Astrocyte of the hippocampus (primary cell): ENCODE measurements at regions not wholly inside any gene's neighbourhood (a gene's known extent, or its start where the extent isn't known, plus 50 kb on each side); places are given as distances from the start of the nearest gene placed in this dataset.
A peak's percentile ranks its signal among the peaks of the same experiment; 100 is the strongest.
"Not testable (repeated sequence)": the region's sequence is repeated elsewhere in the genome, so short reads cannot be mapped to it uniquely, and the experiment has no call there.

Experiments used
- DNase-seq: peaks from one replicate; pipeline ENCODE4 v3.0.0; 2011; ENCODE audit warnings: low read depth, low spot score

DNA sequence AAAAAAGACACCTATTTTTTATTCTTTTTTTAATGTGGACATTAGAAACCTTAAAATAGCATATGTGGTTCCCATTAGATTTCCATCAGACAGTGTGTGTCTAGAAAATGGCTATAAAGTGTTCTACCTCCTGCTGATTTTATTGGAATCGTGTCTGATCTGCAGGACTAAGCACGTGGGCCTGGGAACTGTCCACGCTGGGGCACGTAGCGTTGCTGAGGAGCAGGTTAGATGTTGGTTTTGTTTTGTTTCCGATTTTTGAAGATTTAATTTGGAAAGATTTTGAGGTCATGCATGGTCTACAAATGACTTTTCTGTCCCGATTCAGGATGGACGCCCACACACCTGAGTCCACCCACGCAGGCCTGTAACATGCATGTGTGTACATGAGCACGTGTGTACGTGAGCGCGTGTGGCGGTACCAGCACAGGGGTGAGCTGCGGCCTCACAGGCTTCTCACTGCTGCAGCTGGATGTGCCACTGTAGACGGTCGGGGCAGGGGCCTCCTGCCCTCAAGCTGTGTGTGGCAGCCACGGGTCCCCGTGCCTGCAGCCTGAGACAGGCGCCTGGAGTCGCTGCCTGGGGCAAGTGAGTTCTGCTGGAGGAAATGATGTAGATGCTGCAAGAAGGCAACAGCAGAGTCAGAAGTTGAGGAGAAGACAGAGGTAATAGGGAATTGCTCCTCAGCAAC lies 99.7 kb upstream of the CTDP1 start:
- DNase-seq: no peak

DNA sequence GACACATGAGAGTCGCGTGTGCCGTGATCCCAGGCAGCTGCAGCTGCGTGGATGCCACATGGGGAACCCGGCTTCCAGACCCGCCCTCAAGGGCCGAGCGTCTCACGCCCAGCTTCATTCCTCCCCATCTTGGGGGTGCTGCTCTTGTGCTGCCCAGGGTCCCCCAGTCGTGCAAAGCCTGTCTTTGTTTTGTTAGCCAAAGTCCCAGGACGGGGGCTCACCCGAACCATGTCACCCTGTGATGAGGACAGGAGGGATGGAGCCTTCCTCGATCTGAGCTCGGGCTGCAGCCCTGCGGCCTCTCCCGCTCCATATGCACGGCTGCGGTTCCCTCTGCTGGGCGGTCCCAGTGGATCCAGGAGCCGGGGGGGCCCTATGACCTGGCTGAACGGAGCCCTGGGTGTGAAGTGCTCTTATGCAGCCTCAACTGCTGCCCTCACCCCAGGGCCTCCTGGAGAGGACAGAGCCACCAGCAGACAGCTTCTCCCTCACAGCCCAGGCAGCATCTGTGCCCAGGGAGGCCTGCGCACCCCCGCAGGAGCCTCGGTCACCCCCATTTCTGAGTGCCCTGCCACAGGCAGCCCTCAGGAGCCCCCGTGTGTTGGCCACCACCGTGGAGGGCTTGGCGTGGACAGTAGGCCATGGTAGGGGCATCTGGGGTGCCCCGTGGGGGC lies 99.0 kb upstream of the CTDP1 start:
- no peak for DNase-seq

DNA sequence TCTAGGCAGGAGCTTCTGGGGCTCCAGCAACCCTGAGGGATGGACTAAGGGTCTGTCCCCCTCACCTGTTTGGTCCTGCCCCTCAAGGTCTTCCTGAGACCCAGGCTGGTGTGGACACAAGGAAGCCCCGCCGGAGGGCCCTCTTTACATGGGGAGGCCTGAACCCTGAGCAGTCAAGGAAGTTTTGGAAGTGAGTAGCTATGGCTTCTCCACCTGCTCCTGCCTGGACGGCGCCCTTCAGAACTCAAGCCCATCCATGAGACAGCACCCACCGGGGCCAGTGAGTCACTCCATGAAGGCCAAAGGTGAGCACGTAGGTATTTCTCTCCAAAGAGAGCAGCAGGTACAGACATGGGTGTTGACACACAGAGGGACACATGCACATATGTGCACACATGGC lies 98.2 kb upstream of the CTDP1 start:
- DNase-seq: no peak

DNA sequence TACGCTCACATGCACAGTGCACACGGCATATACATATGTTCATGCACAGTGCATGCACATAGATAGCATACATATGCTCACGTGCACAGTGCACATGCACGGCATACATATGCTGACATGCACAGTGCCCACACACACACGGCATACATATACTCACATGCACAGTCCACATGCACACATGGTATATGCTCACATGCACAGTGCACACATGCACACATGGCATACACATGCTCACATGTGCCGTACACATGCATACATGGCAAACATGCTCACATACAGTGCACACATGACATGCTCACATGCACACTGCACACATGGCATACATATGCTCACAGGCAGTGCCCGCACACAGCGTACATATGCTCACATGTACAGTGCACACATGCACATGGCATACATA lies 97.7 kb upstream of the CTDP1 start:
- DNase-seq: no peak

DNA sequence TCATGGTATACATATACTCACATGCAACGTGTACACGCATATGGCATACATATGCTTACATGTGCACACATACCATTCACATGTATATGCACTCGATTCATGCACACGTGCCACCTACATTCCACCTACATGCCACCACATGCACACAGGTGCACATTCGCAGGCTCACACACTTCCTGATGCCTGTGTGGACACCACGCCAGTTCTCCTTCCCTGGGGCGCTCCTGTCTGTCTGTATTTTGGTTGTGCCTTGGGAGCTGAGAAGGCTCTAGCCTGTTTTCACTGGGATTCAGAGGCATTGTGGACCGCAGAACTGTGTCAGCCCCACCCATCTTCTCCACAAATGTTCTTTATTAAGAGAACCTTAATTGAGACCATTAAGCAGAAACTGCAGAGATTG lies 96.6 kb upstream of the CTDP1 start:
- no peak for DNase-seq

DNA sequence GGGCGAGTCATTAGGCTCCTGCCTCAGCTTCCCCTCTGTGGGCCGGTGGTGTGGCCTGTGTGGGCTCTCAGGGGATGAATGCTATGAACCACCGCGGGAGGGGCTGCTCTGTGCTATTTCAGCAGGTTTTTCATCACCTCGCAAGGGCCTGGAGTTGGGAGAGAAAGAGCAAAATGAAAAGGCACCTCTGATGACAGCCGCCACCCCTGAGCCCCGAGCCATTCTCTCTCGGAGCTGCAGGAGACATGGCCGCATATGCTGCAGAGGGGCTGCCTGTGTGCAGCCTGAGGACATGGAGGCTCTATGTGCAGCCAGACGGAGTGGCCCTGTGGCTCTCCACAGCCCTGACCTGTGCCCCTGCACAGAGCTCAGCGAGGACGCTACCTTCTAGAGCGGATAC lies 96.2 kb upstream of the CTDP1 start:
- DNase-seq: no peak

DNA sequence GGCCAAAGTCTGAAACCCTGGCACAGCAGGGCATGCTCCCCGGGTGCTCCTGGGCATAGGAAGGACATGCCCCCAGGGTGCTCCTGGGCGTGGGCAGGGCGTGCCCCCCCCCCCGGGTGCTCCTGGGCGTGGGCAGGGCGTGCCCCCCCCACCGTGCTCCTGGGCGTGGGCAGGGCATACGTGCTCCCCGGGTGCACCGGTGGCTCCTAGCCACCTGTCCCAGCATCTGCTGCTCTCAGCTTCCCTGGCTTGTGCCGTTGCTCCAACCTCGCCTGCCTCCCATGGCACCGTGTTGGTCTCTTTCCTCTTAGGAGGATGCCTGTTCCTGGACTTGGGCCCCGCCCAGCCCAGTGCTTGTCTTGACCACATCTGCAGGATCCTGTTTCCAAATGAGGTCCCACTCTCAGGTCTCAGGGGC lies 95.6 kb upstream of the CTDP1 start:
- no peak for DNase-seq

DNA sequence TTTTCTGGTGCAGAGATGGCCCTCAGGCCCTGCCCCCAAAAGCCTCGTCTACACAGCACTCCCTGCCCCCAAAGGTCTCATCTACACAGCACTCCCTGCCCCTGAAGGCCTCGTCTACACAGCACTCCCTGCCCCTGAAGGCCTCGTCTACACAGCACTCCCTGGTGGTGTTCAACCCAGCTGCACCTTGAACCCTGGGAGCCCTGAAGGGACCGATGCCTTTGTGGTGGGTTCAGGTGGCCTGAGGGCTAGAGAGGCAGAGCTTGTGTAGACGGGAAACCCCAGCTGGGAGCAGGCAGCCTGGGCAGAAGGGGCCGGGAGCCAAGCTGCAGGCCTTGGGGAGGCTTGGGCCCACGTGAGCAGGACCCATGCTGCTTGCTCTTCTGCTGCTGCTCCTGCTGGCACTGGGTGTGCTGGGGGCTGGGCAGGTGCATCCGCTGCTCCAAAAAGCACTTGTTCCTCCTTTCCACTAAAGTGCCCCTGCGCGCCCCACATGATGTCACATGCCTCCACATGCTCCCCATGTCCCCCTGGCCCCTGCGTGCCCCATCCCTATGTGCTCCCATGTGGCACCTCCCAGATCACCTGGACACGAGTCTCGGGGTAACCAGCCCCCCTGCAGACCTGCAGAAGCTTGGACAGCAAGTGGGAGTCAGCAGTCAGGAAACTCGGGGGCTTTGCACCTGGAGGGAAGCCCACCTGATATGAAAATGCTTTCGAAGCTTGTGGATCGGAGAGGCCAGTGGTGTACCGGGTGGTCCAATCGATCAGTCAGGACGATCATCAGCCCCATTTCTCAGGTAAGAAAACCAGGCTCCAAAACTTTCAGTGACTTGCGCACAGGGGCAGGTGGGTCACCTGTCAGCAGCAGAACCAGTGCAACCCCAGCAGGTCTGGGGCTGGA lies 94.9 kb upstream of the CTDP1 start:
- no peak for DNase-seq

DNA sequence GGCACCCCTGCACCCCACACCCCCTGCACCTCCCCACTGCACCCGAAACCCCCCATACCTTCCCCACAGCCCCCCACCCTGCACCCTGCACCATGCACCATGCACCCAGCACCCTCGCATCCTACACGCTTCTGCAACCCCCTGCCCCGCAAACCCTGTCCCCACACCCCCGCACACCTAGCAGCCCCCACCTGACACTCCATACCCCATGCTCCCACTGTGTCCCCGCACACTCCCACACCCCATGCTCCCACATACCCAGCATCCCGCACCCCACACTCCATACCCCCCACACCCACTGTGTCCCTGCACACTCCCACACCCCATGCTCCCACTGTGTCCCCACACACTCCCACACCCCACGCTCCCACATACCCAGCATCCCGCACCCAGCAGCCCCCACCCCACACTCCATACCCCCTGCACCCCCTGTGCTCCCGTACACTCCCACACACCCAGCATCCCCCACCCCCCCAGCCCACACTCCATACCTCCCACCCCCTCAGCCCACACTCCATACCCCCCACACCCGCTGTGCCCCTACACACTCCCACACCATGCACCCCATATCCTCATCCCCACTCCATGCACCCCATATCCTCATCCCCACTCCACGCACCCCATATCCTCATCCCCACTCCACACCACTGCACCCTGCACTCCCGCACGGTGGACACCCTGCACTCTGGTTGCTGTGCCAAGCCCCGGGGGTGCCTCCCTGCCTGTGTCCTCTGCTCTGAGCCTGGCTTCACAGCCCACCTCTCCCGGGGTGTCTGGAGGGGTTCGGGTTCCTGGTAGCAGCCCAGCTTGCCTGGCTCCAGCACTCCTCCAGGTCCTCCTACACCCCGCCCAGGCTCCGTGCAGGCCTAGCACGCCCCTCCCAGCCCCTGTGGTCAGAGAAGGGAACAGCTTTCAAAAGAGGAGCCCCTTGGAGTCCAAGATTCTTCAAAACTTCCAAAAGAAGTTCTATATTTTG lies 93.9 kb upstream of the CTDP1 start:
- no peak for DNase-seq

DNA sequence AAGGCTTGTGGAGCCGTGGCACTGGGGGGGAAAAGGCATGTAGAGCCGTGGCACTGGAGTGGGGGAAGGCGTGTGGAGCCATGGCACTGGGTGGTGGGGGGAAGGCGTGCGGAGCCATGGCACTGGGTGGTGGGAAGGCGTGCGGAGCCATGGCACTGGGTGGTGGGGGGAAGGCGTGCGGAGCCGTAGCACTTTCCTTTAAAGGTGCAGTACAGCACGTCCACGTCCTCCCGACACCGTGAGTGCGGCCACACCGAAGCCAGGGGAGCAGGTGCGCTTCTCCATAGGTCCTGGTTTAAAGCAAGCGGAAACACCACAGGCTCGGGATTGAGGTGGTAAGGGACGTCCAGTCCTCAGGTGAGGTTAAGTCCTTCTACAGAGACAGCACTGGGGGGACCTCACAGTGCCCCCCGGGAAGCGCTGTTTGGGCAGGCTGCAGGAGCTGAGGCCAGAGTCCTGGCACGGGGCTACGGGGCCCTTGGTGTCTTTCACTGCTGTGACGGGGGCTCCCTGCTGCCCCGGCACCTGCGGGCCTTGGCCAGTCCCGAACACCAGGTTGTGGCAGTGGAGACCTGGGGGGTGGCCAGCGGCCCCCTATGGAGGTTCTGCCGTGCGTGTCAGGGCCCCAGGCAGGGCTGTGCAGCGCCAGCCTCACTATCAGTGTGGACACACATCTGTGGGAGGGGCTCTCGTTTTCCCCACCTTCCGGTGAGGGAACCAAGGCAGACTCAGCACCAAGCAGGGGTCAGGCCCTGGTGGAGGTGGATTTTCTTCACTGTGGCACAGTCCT lies 93.0 kb upstream of the CTDP1 start:
- no peak for DNase-seq

DNA sequence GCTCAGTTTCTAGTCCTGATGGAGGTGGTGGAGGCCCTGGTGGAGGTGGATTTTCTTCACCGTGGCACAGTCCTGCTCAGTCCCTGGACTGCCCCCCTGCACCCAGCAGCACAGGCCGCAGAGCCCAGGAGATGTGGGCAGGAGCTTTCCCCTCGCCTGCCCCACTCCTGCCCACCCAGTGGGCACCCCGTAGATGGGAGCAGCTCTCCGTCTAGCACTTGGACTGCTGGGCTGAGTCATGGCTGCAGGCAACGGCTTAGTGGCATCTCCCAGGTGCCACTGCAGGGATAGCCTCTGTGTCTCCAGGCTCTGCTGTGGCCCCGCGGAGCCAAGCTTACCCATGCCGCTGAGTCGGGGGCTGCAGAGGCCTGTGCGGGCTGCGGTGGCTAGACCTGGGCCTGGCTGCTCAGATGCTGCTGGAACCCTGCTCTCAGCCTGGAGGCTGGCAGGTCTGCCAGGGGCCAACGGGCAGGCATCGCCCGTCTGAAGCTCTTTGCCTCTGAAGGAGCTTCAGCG lies 92.3 kb upstream of the CTDP1 start:
- no peak for DNase-seq

DNA sequence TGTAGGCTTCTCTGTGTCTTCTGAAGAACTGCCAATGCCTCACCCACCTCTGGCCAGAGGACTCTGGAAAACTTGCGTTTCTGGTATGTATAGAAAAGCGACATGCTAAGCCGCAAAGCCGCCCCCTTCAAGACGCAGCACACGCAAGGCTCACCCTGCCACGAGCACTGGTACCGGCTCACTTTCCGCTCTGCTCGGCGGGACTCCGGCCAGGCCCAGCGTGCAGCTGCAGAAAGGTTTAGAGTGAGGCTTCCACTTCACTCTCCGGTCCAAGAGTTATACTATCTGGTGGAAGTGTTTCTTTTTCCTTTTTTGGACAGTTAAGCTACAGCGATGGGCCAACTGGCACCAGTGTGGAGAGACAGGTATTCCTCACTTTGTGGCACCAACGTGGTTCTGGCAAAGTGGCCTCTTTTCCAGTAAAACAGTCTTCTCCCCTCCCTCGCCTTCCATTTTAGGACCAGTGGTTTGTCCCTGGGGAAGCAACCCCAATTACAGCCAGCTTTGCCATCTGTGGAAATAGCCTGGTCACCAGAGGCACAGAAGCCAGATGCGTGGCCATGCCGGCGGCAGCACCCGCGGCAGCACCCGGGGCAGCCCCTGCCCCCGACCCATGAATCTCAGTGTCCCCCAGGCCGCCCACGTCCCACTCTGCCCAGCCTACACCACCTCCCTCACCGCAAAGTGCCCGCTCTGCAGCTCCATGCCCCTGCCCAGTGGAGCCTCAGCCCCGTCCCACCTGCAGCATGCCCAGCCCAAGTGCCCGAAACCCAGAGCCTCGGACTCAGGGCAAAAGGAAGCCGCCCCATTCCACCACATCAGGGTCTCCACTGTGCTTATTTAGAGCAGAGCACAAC lies 91.6 kb upstream of the CTDP1 start:
- no peak for DNase-seq

DNA sequence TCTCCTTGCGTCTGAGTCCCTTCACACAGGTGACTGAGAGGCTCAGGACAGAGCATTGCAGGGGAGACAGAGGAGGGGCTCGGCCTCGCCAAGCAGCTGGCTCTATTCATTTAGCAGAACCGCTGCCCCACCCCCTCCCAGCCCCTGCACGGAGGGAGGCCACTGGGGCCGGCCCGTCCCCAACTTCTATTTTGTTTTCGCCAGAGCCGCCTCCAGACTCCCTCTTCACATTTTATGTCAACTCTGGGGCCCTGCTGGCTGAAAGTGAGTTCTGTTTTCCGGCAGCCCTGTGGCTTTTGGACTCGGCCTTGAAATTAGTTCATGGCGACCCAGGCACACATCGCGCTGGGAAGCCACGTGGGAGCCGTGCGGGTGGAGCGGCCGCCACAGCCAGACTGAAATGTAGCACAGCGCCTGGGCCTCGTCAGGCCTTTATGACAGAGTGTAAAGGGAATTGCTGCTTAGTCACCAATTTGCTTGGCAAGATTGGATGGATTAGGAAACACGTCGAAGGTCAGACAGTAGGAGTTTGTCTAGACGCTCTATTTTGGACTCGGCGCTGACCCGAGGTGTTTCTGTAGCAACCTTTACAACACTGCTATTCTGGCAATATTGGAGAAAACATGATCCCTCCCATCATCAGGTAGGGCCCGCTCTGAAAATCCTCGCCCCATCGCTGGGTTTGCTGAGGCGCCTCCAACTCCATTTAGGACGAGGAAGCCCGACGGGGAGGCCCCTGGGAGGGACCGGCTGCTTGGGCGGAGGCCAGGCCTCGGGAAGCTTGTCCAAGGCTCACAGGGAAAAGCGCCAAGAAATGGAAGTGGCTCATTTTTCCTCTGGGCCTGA lies 90.7 kb upstream of the CTDP1 start:
- DNase-seq: peak; percentile 78

DNA sequence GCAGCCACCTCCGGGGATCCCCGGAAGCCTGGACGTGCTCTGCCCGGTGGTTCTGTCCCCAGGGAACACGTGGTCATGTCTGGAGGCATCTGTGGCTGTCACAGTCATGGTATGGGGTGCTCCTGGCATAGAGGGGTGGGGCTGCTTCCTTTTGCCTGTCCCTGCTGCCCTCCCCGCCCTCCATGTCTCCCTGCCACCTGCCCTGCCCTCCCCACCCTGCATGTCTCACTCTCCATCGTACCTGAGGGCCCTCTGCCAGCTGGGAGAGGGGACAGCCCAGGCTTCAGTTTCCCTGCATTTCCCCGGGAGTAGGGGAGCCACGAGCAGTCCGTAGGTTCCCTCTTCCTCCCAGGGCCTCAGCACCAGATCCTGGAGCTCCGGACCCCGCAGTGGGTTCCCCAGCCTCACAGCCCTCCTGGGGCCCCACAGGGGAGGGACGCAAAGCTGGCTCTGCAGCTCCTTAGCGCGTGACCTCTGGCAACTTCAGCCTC lies 90.0 kb upstream of the CTDP1 start:
- DNase-seq: no peak

DNA sequence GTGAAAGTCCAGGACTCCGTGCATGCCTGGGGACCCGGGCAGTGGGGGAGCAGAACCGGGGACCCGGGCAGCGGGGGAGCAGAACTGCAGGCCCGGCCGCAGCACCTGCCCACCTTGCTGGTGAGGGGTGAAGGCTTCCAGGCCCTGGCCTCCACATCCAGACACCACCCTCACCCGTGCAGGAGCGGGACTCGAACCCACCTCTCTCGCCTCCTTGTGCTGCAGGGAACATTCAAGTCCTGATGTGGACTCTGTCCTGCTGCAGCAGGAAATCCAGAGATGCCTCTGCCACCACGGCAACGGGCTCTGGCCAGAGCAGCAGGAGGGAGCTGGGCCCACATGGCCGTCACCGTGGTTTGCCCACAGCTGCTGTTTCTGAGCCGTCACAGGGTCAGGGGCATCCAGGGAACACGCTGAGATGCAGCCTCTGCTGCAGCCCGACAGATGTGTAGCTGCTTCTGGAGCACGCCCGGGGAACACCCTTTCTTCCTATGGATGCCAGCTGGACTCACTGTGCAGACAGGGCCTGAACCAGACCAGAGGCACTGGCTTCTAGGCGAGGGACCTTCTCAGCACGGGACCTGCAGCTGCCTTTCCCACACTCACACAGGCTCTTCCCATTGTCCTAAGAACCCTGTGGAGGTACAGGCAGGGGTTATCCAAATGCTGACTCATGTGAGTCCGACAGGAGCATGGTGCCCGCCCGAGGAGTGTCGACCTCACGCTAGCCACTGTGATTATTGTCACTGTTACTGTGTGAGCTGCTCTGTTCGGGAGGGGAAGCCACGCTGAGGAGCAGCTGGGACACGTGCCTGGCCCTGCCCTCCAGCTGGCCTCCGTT lies 89.2 kb upstream of the CTDP1 start:
- peak; percentile 23 for DNase-seq

DNA sequence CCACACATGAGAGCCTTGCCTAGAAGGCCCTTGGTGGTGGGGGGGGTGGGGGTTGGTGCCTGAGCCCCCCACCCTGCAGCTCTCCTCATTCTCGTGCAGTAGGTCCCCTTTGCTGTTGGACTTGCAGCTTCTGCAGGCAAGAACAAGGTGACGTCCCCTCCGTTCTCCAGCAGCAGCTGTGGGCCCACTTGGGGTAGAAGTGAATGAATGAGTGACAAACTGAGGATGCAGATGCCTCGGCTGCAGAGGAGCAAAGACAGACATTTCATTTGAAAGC lies 88.6 kb upstream of the CTDP1 start:
- DNase-seq: no peak

DNA sequence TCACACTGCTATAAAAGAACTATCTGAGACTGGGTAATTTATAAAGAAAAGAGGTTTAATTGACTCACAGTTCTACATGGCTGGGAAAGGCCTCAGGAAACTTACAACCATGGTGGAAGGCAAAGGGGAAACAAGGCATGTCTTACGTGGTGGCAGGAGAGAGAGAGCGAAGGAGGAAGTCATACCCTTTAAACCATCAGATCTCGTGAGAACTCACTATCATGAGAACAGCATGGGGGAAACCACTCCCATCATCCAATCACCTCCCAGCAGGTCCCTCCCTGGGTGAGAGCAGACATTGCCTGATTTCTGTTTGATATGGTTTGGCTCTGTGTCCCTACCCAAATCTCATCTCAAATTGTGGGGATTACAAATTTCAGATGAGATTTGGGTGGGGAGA lies 86.9 kb upstream of the CTDP1 start:
- not testable (repeated sequence) for DNase-seq
